Central memory CD4-positive, alpha-beta T cell (primary cell): ENCODE measurements at regions not wholly inside any gene's neighbourhood (a gene's known extent, or its start where the extent isn't known, plus 50 kb on each side); places are given as distances from the start of the nearest gene placed in this dataset.
A peak's percentile ranks its signal among the peaks of the same experiment; 100 is the strongest.

Experiments used
- DNase-seq: peaks from one replicate; pipeline ENCODE4 v3.0.0; 2022

GRCh38 chr12:30874455-30875321 is 51.9 kb upstream of the TSPAN11 start:
- DNase-seq, result no peak

DNA sequence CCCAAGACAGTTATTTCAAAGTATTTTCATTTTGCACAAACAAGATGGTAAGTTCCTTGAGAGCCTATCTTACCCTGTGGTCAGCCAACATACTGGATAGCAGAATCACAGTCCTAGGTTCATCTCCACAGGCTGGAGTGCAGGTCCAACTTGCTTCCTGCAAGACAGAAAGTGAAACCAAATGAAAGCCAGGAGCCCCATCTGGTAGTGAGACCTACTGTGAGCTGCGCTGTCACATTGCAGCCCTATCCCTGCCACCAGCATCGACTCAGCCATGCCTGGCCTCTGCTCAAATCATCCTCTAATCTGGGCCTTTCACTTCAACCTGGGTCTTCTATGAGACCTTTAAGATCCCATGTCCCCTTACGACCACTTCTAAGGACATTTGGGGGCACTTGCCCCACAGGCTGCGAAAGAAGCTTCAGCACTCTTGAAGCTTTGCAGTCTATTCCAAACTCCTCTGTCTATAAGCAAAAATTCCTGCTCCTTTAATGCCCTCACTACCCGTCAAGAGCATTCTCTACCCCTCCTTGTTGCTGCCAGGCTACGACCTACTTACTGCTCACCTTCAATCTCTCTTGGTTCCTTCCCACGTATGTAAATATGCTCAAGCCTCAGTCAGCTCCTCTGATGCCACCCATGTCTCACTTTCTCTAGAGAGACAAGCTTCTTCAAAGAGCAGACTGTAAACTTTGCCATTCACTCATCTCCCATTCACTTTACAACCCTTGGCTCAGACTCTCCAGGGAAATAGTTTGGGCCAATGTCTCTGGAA is 55.9 kb upstream of the TSPAN11 start:
- no peak for DNase-seq

GRCh38 chr12:30867415-30867814 is 59.1 kb upstream of the TSPAN11 start:
- no peak for DNase-seq

- DNase-seq, result no peak
Observed at GRCh38 chr12:30866256-30866655, 60.3 kb upstream of the TSPAN11 start.

DNA sequence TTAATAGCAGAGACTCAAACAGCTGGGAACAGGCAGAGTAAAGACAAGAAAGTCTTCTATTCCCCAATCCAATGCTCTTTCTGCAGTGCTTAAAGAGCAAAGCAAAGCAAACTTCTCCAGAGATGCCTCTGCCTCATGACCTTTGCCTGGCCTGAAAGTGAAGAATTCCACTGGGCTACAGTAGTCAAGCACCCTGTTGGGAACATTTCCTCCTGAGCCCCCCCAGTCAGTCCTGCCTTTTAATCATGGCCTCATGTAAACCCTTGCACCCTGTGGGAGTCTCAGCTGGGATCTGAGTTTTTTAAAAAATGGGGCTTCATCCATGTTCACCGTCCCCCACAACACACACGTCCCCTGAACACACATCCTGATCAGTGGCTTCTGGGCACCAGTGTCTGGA is 62.7 kb upstream of the TSPAN11 start:
- no peak for DNase-seq

GRCh38 chr12:30862486-30862885 is 64.1 kb upstream of the TSPAN11 start:
- no peak for DNase-seq

GRCh38 chr12:30859226-30859625 is 67.3 kb upstream of the TSPAN11 start:
- DNase-seq, result no peak

- no peak for DNase-seq
Observed at GRCh38 chr12:30858471-30858870, 68.1 kb upstream of the TSPAN11 start.

- DNase-seq, result no peak
Observed at GRCh38 chr12:30853561-30854133, 72.9 kb upstream of the TSPAN11 start.

GRCh38 chr12:30850684-30851083 is 75.9 kb upstream of the TSPAN11 start:
- no peak for DNase-seq

DNA sequence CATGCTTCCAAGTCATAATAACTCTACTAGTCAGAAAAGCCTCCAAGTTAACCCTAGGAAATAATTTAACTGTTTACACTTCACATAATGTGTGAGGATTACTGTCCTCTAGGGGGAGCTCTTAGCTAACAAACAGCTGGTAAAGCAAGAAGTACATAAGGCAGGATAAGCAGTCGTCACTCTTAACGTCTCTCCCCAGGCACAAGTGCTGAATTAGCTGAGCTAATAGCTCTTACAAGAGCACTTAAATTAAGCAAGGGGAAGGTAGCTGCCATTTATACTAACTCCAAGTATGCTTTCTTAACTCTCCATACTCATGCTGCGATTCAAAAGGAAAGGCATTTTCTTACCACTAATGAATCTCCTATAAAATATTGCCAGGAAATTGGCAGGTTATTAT is 79.3 kb upstream of the TSPAN11 start:
- peak; percentile 52 for DNase-seq

GRCh38 chr12:30846776-30847175 is 79.8 kb upstream of the TSPAN11 start:
- no peak for DNase-seq

- DNase-seq, result no peak
Observed at GRCh38 chr12:30845676-30846075, 80.9 kb upstream of the TSPAN11 start.

DNA sequence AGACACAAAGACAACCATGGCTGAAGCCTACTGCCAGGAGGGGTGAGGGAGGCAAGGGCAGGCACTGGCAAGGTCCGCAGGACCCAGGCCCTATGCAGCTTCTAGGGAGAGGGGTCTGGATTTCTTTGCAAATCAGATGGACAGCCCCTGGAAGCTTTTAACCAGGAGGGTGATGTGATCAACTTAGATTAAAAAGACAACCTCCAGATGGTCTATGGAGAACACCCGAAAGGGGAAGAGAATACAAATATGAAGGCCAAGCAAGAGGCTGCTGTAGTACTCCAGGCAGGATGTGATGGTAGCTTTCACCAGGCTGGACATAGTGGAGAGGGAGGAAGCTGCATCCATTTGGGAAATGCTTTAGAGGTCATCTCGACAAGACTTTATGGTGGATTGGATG is 83.3 kb upstream of the TSPAN11 start:
- DNase-seq, result no peak

- no peak for DNase-seq
Observed at GRCh38 chr12:30840715-30841114, 85.8 kb upstream of the TSPAN11 start.

GRCh38 chr12:30839643-30840220 is 85.0 kb upstream of the CAPRIN2 start:
- DNase-seq, result no peak

GRCh38 chr12:30837595-30837994 is 82.8 kb upstream of the CAPRIN2 start:
- DNase-seq, result no peak

- no peak for DNase-seq
Observed at GRCh38 chr12:30836656-30837445, 82.1 kb upstream of the CAPRIN2 start.

DNA sequence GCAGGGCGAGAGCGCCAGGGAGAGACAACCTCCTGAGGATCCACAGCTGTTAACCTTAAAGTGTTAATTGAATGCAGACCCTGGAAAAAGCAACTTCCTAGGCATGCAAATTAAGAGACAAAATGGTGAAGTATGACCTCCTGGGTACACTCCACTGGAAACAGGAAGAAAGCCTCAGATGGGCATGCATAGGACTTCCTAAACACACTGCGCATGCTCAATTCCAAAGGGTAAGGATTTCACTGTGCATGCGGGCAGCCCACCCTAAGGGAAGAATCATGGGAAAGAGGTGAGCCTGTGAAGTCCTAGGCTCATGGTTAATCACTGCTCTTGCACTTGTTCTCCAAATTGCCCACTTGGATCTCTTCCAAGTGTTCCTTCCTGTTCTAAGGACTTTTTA is 80.5 kb upstream of the CAPRIN2 start:
- no peak for DNase-seq

GRCh38 chr12:30830751-30831150 is 76.0 kb upstream of the CAPRIN2 start:
- DNase-seq, result no peak

- no peak for DNase-seq
Observed at GRCh38 chr12:30829876-30830275, 75.1 kb upstream of the CAPRIN2 start.

GRCh38 chr12:30828686-30829085 is 73.9 kb upstream of the CAPRIN2 start:
- no peak for DNase-seq
